Stomach (tissue), 8 donors: ENCODE measurements at regions not wholly inside any gene's neighbourhood (a gene's known extent, or its start where the extent isn't known, plus 50 kb on each side); places are given as distances from the start of the nearest gene placed in this dataset.

Experiments used
- DNase-seq, 2 donors: peaks; one replicate each; pipeline versions ENCODE4 v3.0.0 to v3.0.0-alpha.2; 2013 to 2019
- H3K27ac ChIP-seq, 5 donors: fragments of 200-600 bp in 4 of 5; sonication (generic) in 4 of 5; one replicate each; pipeline ENCODE4 v1.5.1; 2013 to 2019; ENCODE audit warnings: mild to moderate bottlenecking in 1 of 5, moderate library complexity in 1 of 5
- H3K27me3 ChIP-seq, 3 donors: fragments of 200-600 bp; sonication (generic); one replicate each; pipeline ENCODE4 v1.5.1; 2017 to 2019; ENCODE audit warnings: mixed run types in 1 of 3
- H3K36me3 ChIP-seq, 4 donors: fragments of 200-600 bp; sonication (generic); 1 replicate in 3 of 4; 2 replicates in 1 of 4; pipeline ENCODE4 v1.5.1; 2016 to 2019
- H3K4me1 ChIP-seq, 4 donors: fragments of 200-600 bp; sonication (generic); one replicate each; pipeline ENCODE4 v1.5.1; 2016 to 2019
- H3K4me3 ChIP-seq, 4 donors: fragments of 200-600 bp; sonication (generic) in 3 of 4; one replicate each; pipeline ENCODE4 v1.5.1; 2016 to 2019; ENCODE audit warnings: mild to moderate bottlenecking in 1 of 4
- H3K9me3 ChIP-seq, 4 donors: fragments of 200-600 bp; sonication (generic); one replicate each; pipeline ENCODE4 v1.5.1; 2016 to 2019
- CTCF ChIP-seq, 7 experiments: fragments of 450-650 bp in 4 of 7; fragments of 200-600 bp in 3 of 7; sonication (generic) in 3 of 7; IDR thresholded peaks; one replicate each; pipeline ENCODE4 v1.5.1; 2016 to 2019; ENCODE audit warnings: antibody characterized with exemption in 7 of 7, control low read depth in 2 of 7, mild to moderate bottlenecking in 1 of 7
- EP300 ChIP-seq: sonication (generic); formaldehyde crosslinking; IDR thresholded peaks from one replicate; pipeline ENCODE4 v1.6.1; 2017; ENCODE audit warnings: antibody characterized with exemption
- POLR2A ChIP-seq, 4 donors: fragments of 450-650 bp; IDR thresholded peaks; one replicate each; pipeline ENCODE4 v1.6.1; 2016; ENCODE audit warnings: antibody characterized with exemption in 4 of 4, control low read depth in 2 of 4, mild to moderate bottlenecking in 1 of 4, moderate library complexity in 1 of 4
- POLR2AphosphoS5 ChIP-seq, 3 donors: sonication (generic); formaldehyde crosslinking; IDR thresholded peaks; one replicate each; pipeline ENCODE4 v1.6.1; 2016; ENCODE audit warnings: antibody characterized with exemption in 3 of 3
- whole genome bisulfite sequencing, 5 donors: extraction: QIAGEN DNeasy Blood & Tissue Kit in 3 of 5; methylation state at CpG; one replicate each; pipeline versions ENCODE4 v1.1.5 to v1.1.7; 2013 to 2018; 5-methylcytosine and 5-hydroxymethylcytosine counted together
- intact Hi-C: fragments of 100-400 bp; cut with DNase I; formaldehyde crosslinking; loops from one replicate; pipeline ENCODE4 v1.15.1; 2023; ENCODE audit warnings: low total_unique reads
- donor health status: healthy with polysubstance abuse.
- donor health status: Bipolar disorder and iron deficiency.
- donor health status: healthy.

GRCh38 chr12:46089414-46090162 is 99.2 kb upstream of the SCAF11 start:
- intact Hi-C loops = no loop called here
- 62 to 78% (median 68%) methylated on average over 5 of the region's 5 CpGs for WGBS, 5 donors
- Histone ChIP-seq H3K4me3 (no peak overlapping the region), H3K27ac (no peak overlapping the region), H3K27me3 (no peaks in the 10 kb centered on the region), H3K36me3 (no peaks in the 10 kb centered on the region), H3K4me1 (no peaks in the 10 kb centered on the region), H3K9me3 (peaks cover 0 to 9% (median 0%) of the 10 kb centered on the region in 4 donors)
- no peak for TF ChIP-seq POLR2A (IDR thresholded peaks at IDR 0.05)
- TF ChIP-seq POLR2AphosphoS5 (IDR thresholded peaks at IDR 0.05) = no peak
- TF ChIP-seq EP300 = no peak
- TF ChIP-seq CTCF (IDR thresholded peaks at IDR 0.05) = no peak
- no peak for DNase-seq

GRCh38 chr12:46087916-46088439 is 97.6 kb upstream of the SCAF11 start:
- DNase-seq = no peak
- Histone ChIP-seq H3K4me1 (no peaks in the 10 kb centered on the region), H3K36me3 (no peaks in the 10 kb centered on the region), H3K27me3 (no peaks in the 10 kb centered on the region), H3K9me3 (peaks cover 0 to 16% (median 0%) of the 10 kb centered on the region in 4 donors), H3K27ac (no peak overlapping the region), H3K4me3 (no peak overlapping the region)
- TF ChIP-seq EP300 = no peak
- TF ChIP-seq POLR2AphosphoS5 (IDR thresholded peaks at IDR 0.05) = no peak
- TF ChIP-seq CTCF (IDR thresholded peaks at IDR 0.05) = no peak
- no peak for TF ChIP-seq POLR2A (IDR thresholded peaks at IDR 0.05)
- 84 to 94% (median 86%) methylated on average over 1 of the region's 1 CpG for WGBS, 5 donors
- intact Hi-C loops = no loop called here

GRCh38 chr12:46084666-46085631 is 94.6 kb upstream of the SCAF11 start:
- peaks cover 0 to 16% (median 0%) of the 10 kb centered on the region in 4 donors for H3K9me3 ChIP-seq
- intact Hi-C loops = no loop called here
- no peaks in the 10 kb centered on the region for H3K4me1 ChIP-seq
- DNase-seq = no peak
- no peaks in the 10 kb centered on the region for H3K36me3 ChIP-seq
- no peak overlapping the region for H3K4me3 ChIP-seq
- no peak overlapping the region for H3K27ac ChIP-seq
- WGBS, 5 donors = 76 to 82% (median 79%) methylated on average over 7 of the region's 7 CpGs
- H3K27me3 ChIP-seq = no peaks in the 10 kb centered on the region
- TF ChIP-seq EP300 (no peak), CTCF (IDR thresholded peaks at IDR 0.05) (no peak), POLR2AphosphoS5 (IDR thresholded peaks at IDR 0.05) (no peak), POLR2A (IDR thresholded peaks at IDR 0.05) (no peak)

- 98 to 100% (median 100%) methylated on average over 1 of the region's 1 CpG for WGBS, 5 donors
- H3K4me3 ChIP-seq = no peak overlapping the region
- no peaks in the 10 kb centered on the region for H3K4me1 ChIP-seq
- H3K27me3 ChIP-seq = no peaks in the 10 kb centered on the region
- peaks cover 5 to 30% (median 13%) of the 10 kb centered on the region in 4 donors for H3K9me3 ChIP-seq
- TF ChIP-seq EP300 (no peak), CTCF (IDR thresholded peaks at IDR 0.05) (no peak), POLR2A (IDR thresholded peaks at IDR 0.05) (no peak), POLR2AphosphoS5 (IDR thresholded peaks at IDR 0.05) (no peak)
- H3K36me3 ChIP-seq = no peaks in the 10 kb centered on the region
- no peak for DNase-seq
- intact Hi-C loops = no loop called here
- H3K27ac ChIP-seq = no peak overlapping the region
Observed at GRCh38 chr12:46082490-46083200, 92.3 kb upstream of the SCAF11 start.
